ENCODE measurements at regions not wholly inside any gene's neighbourhood (a gene's known extent, or its start where the extent isn't known, plus 50 kb on each side); places are given as distances from the start of the nearest gene placed in this dataset.

GRCh38 chr20:4626228-4626627 is 60.0 kb upstream of the PRNP start:
- TF ChIP-seq CTCF (IDR thresholded peaks at IDR 0.05; ENCODE audit: poor library complexity, severe bottlenecking) (no peak), EZH2 (IDR thresholded peaks at IDR 0.05; ENCODE audit: borderline replicate concordance, insufficient read depth, low read length, poor library complexity, severe bottlenecking) (no peak), EP300 (conservative IDR thresholded peaks at IDR 0.05; ENCODE audit: poor library complexity, severe bottlenecking) (no peak), POLR2AphosphoS5 (IDR thresholded peaks at IDR 0.05) (no peak), SMC3 (conservative IDR thresholded peaks at IDR 0.05; ENCODE audit: poor library complexity) (no peak), RAD21 (conservative IDR thresholded peaks at IDR 0.05) (no peak)
